ENCODE measurements at regions not wholly inside any gene's neighbourhood (a gene's known extent, or its start where the extent isn't known, plus 50 kb on each side); places are given as distances from the start of the nearest gene placed in this dataset.
A peak's percentile ranks its signal among the peaks of the same experiment; 100 is the strongest.

GRCh38 chr14:61925043-61925442 lies 162.8 kb downstream of the SNAPC1 start:
- CTCF ChIA-PET = interaction anchor here (0.8 to 3.6 kb wide), 2 partner anchors 58 to 202 kb away, joined by 3 to 14 read pairs; no protein-coding TSS in a partner anchor

GRCh38 chr14:61925732-61926435 lies 163.7 kb downstream of the SNAPC1 start:
- CTCF ChIA-PET = interaction anchor here (0.7 to 3.6 kb wide), 4 partner anchors 57 to 202 kb away, joined by 3 to 14 read pairs (median 3); no protein-coding TSS in a partner anchor
- POLR2A ChIA-PET (ENCODE audit: low non-redundant PET) = no interaction called here
- no peak for DNase-seq (ENCODE audit: low spot score)

More at GRCh38 chr14:61925043-61925442, 162.8 kb downstream of the SNAPC1 start:
- no peak for TF ChIP-seq CTCF (conservative IDR thresholded peaks at IDR 0.05; ENCODE audit: low read depth)
- no peak overlapping the region for H3K27ac ChIP-seq
- POLR2A ChIA-PET (ENCODE audit: low non-redundant PET) = no interaction called here
- DNase-seq (ENCODE audit: low spot score) = no peak

GRCh38 chr14:61927060-61927459 lies 164.8 kb downstream of the SNAPC1 start:
- POLR2A ChIA-PET (ENCODE audit: low non-redundant PET) = no interaction called here
- no peak for TF ChIP-seq CTCF (conservative IDR thresholded peaks at IDR 0.05; ENCODE audit: low read depth)
- CTCF ChIA-PET = interaction anchor here (0.6 to 3.6 kb wide), 5 partner anchors 34 to 1557 kb away, joined by 3 to 14 read pairs (median 3); no protein-coding TSS in a partner anchor
- DNase-seq (ENCODE audit: low spot score) = peak; percentile 74
- H3K27ac ChIP-seq = no peak overlapping the region

More at GRCh38 chr14:61925732-61926435, 163.7 kb downstream of the SNAPC1 start:
- no peak for TF ChIP-seq CTCF (conservative IDR thresholded peaks at IDR 0.05; ENCODE audit: low read depth)
- H3K27ac ChIP-seq = no peak overlapping the region

- H3K27ac ChIP-seq = no peak overlapping the region
- no peak for TF ChIP-seq CTCF (conservative IDR thresholded peaks at IDR 0.05; ENCODE audit: low read depth)
Measured at GRCh38 chr14:61927520-61927919, 165.3 kb downstream of the SNAPC1 start.

GRCh38 chr14:61928300-61928699 lies 166.1 kb downstream of the SNAPC1 start:
- no peak overlapping the region for H3K27ac ChIP-seq
- no peak for DNase-seq (ENCODE audit: low spot score)
- ChIA-PET CTCF (interaction anchor here (0.6 to 1.4 kb wide), 2 partner anchors 204 to 996 kb away, joined by 3 to 4 read pairs; no protein-coding TSS in a partner anchor), POLR2A (ENCODE audit: low non-redundant PET) (no interaction called here)
- TF ChIP-seq CTCF (conservative IDR thresholded peaks at IDR 0.05; ENCODE audit: low read depth) = no peak

More at GRCh38 chr14:61927520-61927919, 165.3 kb downstream of the SNAPC1 start:
- peak; percentile 83 for DNase-seq (ENCODE audit: low spot score)
- CTCF ChIA-PET = interaction anchor here (0.5 to 3.6 kb wide), 5 partner anchors 34 to 995 kb away, joined by 3 to 14 read pairs (median 4); no protein-coding TSS in a partner anchor
- POLR2A ChIA-PET (ENCODE audit: low non-redundant PET) = no interaction called here

GRCh38 chr14:61928701-61929100 lies 166.5 kb downstream of the SNAPC1 start:
- H3K27ac ChIP-seq = no peak overlapping the region
- TF ChIP-seq CTCF (conservative IDR thresholded peaks at IDR 0.05; ENCODE audit: low read depth) = no peak
- ChIA-PET POLR2A (ENCODE audit: low non-redundant PET) (no interaction called here), CTCF (no interaction called here)
- DNase-seq (ENCODE audit: low spot score) = no peak

Measured in RWPE1 (cell line).